GM23338 (cell line): ENCODE measurements at regions not wholly inside any gene's neighbourhood (a gene's known extent, or its start where the extent isn't known, plus 50 kb on each side); places are given as distances from the start of the nearest gene placed in this dataset.

Experiments used
- ATAC-seq: fragments of 200-7000 bp; cut with Tn5 transposase; 3 replicates; pipeline ENCODE4 v1.9.1; 2020
- DNase-seq: peaks from one replicate; pipeline ENCODE4 v3.0.0-alpha.2; 2015; ENCODE audit warnings: low spot score
- H2AFZ ChIP-seq: fragments of 200-600 bp; sonication (generic); 2 replicates; pipeline ENCODE4 v1.8.0; 2016; ENCODE audit warnings: antibody characterized with exemption, mild to moderate bottlenecking, moderate library complexity
- H3F3A ChIP-seq: fragments of 200-600 bp; sonication (generic); replicated peaks from 2 replicates; pipeline ENCODE4 v1.8.0; 2017; ENCODE audit warnings: antibody characterized with exemption, mixed run types, low read depth
- H3K27ac ChIP-seq: fragments of 200-600 bp; sonication (generic); 2 replicates; pipeline ENCODE4 v1.6.1; 2016; ENCODE audit warnings: low read depth
- H3K27me3 ChIP-seq: fragments of 200-600 bp; sonication (generic); 2 replicates; pipeline ENCODE4 v1.8.0; 2016; ENCODE audit warnings: mild to moderate bottlenecking, mixed run types, moderate library complexity; ENCODE audit not compliant: insufficient read depth
- H3K36me3 ChIP-seq: fragments of 200-600 bp; sonication (generic); 2 replicates; pipeline ENCODE4 v1.8.0; 2016; ENCODE audit warnings: mild to moderate bottlenecking; ENCODE audit not compliant: insufficient read depth
- H3K4me1 ChIP-seq: fragments of 200-600 bp; sonication (generic); 2 replicates; pipeline ENCODE4 v1.8.0; 2016; ENCODE audit warnings: mild to moderate bottlenecking, moderate library complexity; ENCODE audit not compliant: insufficient read depth
- H3K4me2 ChIP-seq: fragments of 200-600 bp; sonication (generic); 2 replicates; pipeline ENCODE4 v1.7.1; 2017; ENCODE audit warnings: mixed run types
- H3K4me3 ChIP-seq: fragments of 200-600 bp; sonication (generic); 2 replicates; pipeline ENCODE4 v1.6.1; 2016; ENCODE audit warnings: mixed run types
- H3K79me2 ChIP-seq: fragments of 200-600 bp; sonication (generic); replicated peaks from 2 replicates; pipeline ENCODE4 v1.8.0; 2017; ENCODE audit warnings: mild to moderate bottlenecking; ENCODE audit not compliant: insufficient read depth
- H3K9me2 ChIP-seq: fragments of 200-600 bp; sonication (generic); 2 replicates; pipeline ENCODE4 v1.8.0; 2017; ENCODE audit not compliant: insufficient read depth
- H4K20me1 ChIP-seq: fragments of 200-600 bp; sonication (generic); replicated peaks from 2 replicates; pipeline ENCODE4 v1.8.0; 2017; ENCODE audit warnings: mild to moderate bottlenecking; ENCODE audit not compliant: insufficient read depth
- H3K27ac Mint-ChIP-seq: 2 replicates; pipeline ENCODE4 v1.8.0; 2020; ENCODE audit warnings: inconsistent platforms, mild to moderate bottlenecking, moderate library complexity, mixed read lengths
- H3K27me3 Mint-ChIP-seq: 3 replicates; pipeline ENCODE4 v1.8.0; 2022; ENCODE audit warnings: low read depth, mild to moderate bottlenecking, moderate library complexity, mixed read lengths, inconsistent platforms; ENCODE audit not compliant: insufficient read depth, poor library complexity
- H3K36me3 Mint-ChIP-seq: 3 replicates; pipeline ENCODE4 v1.8.0; 2021; ENCODE audit warnings: low read depth, mild to moderate bottlenecking, inconsistent platforms, moderate library complexity, mixed read lengths
- H3K4me1 Mint-ChIP-seq: 3 replicates; pipeline ENCODE4 v1.8.0; 2020; ENCODE audit warnings: mild to moderate bottlenecking, inconsistent platforms, mixed read lengths
- H3K4me3 Mint-ChIP-seq: 3 replicates; pipeline ENCODE4 v1.8.0; 2021; ENCODE audit warnings: moderate library complexity, mild to moderate bottlenecking, inconsistent platforms, mixed read lengths
- H3K9me3 Mint-ChIP-seq: 3 replicates; pipeline ENCODE4 v1.8.0; 2020; ENCODE audit warnings: moderate library complexity, mild to moderate bottlenecking, inconsistent platforms, mixed read lengths
- CREB1 ChIP-seq: fragments of 250-450 bp; sonication (Bioruptor Pico); IDR thresholded peaks from 2 replicates; pipeline ENCODE4 v1.5.0; 2020; ENCODE audit warnings: low read depth, mild to moderate bottlenecking, moderate library complexity
- CTCF ChIP-seq, 2 experiments: fragments of 200-600 bp in 1 of 2; sonication (generic) in 1 of 2; conservative IDR thresholded peaks; 2 replicates each; pipeline versions ENCODE4 v1.5.1 to v1.6.1; 2016 to 2017; ENCODE audit warnings: antibody characterized with exemption in 2 of 2, low read depth in 2 of 2, mild to moderate bottlenecking in 2 of 2, moderate library complexity in 1 of 2
- ETS1 ChIP-seq: IDR thresholded peaks from 2 replicates; pipeline ENCODE4 v1.6.1; 2016; ENCODE audit warnings: antibody characterized with exemption
- EZH2 ChIP-seq: fragments of 200-600 bp; sonication (generic); IDR thresholded peaks from one replicate; pipeline ENCODE4 v1.8.0; 2017; ENCODE audit warnings: antibody characterized with exemption, mild to moderate bottlenecking, low read depth; ENCODE audit not compliant: unreplicated experiment
- EZH2phosphoT487 ChIP-seq: fragments of 200-600 bp; sonication (generic); IDR thresholded peaks from one replicate; pipeline ENCODE4 v1.8.1; 2018; ENCODE audit warnings: antibody characterized with exemption; ENCODE audit not compliant: unreplicated experiment
- JUNB ChIP-seq: IDR thresholded peaks from one replicate; pipeline ENCODE4 v1.6.1; 2016; ENCODE audit warnings: antibody characterized with exemption; ENCODE audit not compliant: unreplicated experiment
- NANOG ChIP-seq: IDR thresholded peaks from 2 replicates; pipeline ENCODE4 v1.6.1; 2016; ENCODE audit warnings: antibody characterized with exemption, borderline replicate concordance
- POLR2AphosphoS5 ChIP-seq: IDR thresholded peaks from 2 replicates; pipeline ENCODE4 v1.6.1; 2016; ENCODE audit warnings: antibody characterized with exemption, low read depth
- ZNF114 ChIP-seq: fragments of 250-450 bp; sonication (Bioruptor Pico); IDR thresholded peaks from 2 replicates; pipeline ENCODE4 v1.5.0; 2020; ENCODE audit warnings: mild to moderate bottlenecking, moderate library complexity
- ZNF331 ChIP-seq: fragments of 250-450 bp; sonication (Bioruptor Pico); IDR thresholded peaks from 2 replicates; pipeline ENCODE4 v1.5.0; 2020; ENCODE audit warnings: low read depth, mild to moderate bottlenecking, moderate library complexity
- TF ChIP-seq, protein P1 (sequence below): IDR thresholded peaks from one replicate; pipeline ENCODE4 v1.6.1; 2018; ENCODE audit warnings: antibody characterized with exemption; ENCODE audit not compliant: unreplicated experiment

DNA sequence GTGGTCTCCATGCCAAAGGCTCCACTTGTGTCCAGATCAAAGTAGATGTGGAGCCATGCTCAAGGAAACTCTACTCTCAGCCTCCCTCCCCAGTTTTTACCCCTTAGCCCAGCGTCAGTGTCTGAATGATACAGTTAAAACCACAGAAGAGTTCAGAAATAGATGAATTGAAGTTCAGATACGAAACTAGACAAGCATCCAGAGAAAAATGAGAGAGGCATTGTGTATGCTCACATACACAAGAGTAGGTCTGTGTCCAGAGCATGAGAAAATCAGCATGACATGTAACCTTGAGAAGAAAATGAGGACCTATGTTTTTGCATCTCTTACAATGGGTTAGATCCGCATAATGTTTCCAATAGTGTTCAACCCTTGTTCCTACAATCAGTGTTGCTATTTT lies 612.8 kb upstream of the PKDCC start (continued):
- TF ChIP-seq, protein P1, sequence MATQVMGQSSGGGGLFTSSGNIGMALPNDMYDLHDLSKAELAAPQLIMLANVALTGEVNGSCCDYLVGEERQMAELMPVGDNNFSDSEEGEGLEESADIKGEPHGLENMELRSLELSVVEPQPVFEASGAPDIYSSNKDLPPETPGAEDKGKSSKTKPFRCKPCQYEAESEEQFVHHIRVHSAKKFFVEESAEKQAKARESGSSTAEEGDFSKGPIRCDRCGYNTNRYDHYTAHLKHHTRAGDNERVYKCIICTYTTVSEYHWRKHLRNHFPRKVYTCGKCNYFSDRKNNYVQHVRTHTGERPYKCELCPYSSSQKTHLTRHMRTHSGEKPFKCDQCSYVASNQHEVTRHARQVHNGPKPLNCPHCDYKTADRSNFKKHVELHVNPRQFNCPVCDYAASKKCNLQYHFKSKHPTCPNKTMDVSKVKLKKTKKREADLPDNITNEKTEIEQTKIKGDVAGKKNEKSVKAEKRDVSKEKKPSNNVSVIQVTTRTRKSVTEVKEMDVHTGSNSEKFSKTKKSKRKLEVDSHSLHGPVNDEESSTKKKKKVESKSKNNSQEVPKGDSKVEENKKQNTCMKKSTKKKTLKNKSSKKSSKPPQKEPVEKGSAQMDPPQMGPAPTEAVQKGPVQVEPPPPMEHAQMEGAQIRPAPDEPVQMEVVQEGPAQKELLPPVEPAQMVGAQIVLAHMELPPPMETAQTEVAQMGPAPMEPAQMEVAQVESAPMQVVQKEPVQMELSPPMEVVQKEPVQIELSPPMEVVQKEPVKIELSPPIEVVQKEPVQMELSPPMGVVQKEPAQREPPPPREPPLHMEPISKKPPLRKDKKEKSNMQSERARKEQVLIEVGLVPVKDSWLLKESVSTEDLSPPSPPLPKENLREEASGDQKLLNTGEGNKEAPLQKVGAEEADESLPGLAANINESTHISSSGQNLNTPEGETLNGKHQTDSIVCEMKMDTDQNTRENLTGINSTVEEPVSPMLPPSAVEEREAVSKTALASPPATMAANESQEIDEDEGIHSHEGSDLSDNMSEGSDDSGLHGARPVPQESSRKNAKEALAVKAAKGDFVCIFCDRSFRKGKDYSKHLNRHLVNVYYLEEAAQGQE = no peak
- TF ChIP-seq EZH2 = no peak
- TF ChIP-seq CREB1 = no peak
- TF ChIP-seq JUNB = no peak
- no peak for TF ChIP-seq ZNF331 (CRISPR knock-in tag)
- TF ChIP-seq POLR2AphosphoS5 = no peak
- no peak for TF ChIP-seq ZNF114 (CRISPR knock-in tag)

GRCh38 chr2:41441958-41442357 lies 605.9 kb upstream of the PKDCC start:
- Histone ChIP-seq H4K20me1 (no peaks in the 10 kb centered on the region), H3K27me3 (no peaks in the 10 kb centered on the region), H3F3A (no peaks in the 10 kb centered on the region), H3K4me2 (no peak overlapping the region), H3K79me2 (no peaks in the 10 kb centered on the region), H3K27ac (no peak overlapping the region), H3K9me2 (no peaks in the 10 kb centered on the region; the same call in 1 of the 2 replicates), H3K4me1 (no peaks in the 10 kb centered on the region), H2AFZ (no peak overlapping the region), H3K4me3 (no peak overlapping the region), H3K36me3 (no peaks in the 10 kb centered on the region)
- peaks cover 7% of the 10 kb centered on the region; the same call in 2 of the 3 replicates for H3K9me3 Mint-ChIP-seq
- no peaks in the 10 kb centered on the region for H3K36me3 Mint-ChIP-seq
- DNase-seq (peak; percentile 6), ATAC-seq (no peak)
- peaks cover 4% of the 10 kb centered on the region for H3K27me3 Mint-ChIP-seq
- H3K27ac Mint-ChIP-seq = no peak overlapping the region
- no peaks in the 10 kb centered on the region for H3K4me1 Mint-ChIP-seq
- H3K4me3 Mint-ChIP-seq = no peak overlapping the region
- TF ChIP-seq ETS1 (no peak), JUNB (no peak), EZH2phosphoT487 (no peak), CREB1 (no peak), ZNF331 (CRISPR knock-in tag) (no peak), EZH2 (no peak), NANOG (no peak), CTCF (conservative IDR thresholded peaks at IDR 0.05; ENCODE audit: low read depth in 2 of 2) (no peak)
- TF ChIP-seq, protein P1 = no peak
